CD14-positive monocyte (primary cell): ENCODE measurements at regions not wholly inside any gene's neighbourhood (a gene's known extent, or its start where the extent isn't known, plus 50 kb on each side); places are given as distances from the start of the nearest gene placed in this dataset.

Source experiments
- DNase-seq, 3 donors: peaks; one replicate each; pipeline ENCODE4 v3.0.0-alpha.2; 2011 to 2022
- H2AFZ ChIP-seq: 2 replicates; pipeline ENCODE4 v1.6.0; 2012; ENCODE audit warnings: mild to moderate bottlenecking, low read depth, low read length, inconsistent platforms; ENCODE audit not compliant: insufficient read depth, poor library complexity, severe bottlenecking
- H3K27ac ChIP-seq, 2 donors: 1 replicate in 1 of 2; 2 replicates in 1 of 2; pipeline ENCODE4 v1.5.1; 2012 to 2013; ENCODE audit warnings: low read length in 2 of 2, control low read depth in 1 of 2, inconsistent platforms in 1 of 2, low read depth in 1 of 2, mild to moderate bottlenecking in 1 of 2
- H3K27me3 ChIP-seq, 2 donors: one replicate each; pipeline versions ENCODE4 v1.6.0 to v1.6.1; 2011 to 2013; ENCODE audit warnings: low read length in 2 of 2; ENCODE audit not compliant: control insufficient read depth in 2 of 2, insufficient read depth in 2 of 2
- H3K36me3 ChIP-seq, 2 donors: replicated peaks in 1 of 2; 1 replicate in 1 of 2; 2 replicates in 1 of 2; pipeline versions ENCODE4 v1.5.1 to v1.6.1; 2012 to 2013; ENCODE audit warnings: low read length in 2 of 2, control low read depth in 1 of 2, inconsistent platforms in 1 of 2, mild to moderate bottlenecking in 1 of 2; ENCODE audit not compliant: insufficient read depth in 2 of 2, control insufficient read depth in 1 of 2
- H3K4me1 ChIP-seq, 2 donors: 1 replicate in 1 of 2; 2 replicates in 1 of 2; pipeline versions ENCODE4 v1.5.1 to v1.6.1; 2012 to 2013; ENCODE audit warnings: low read length in 2 of 2, control low read depth in 1 of 2, inconsistent platforms in 1 of 2, mild to moderate bottlenecking in 1 of 2, moderate library complexity in 1 of 2; ENCODE audit not compliant: insufficient read depth in 2 of 2, control insufficient read depth in 1 of 2
- H3K4me2 ChIP-seq: replicated peaks from 2 replicates; pipeline ENCODE3; 2012; ENCODE audit warnings: low read length, moderate library complexity, mild to moderate bottlenecking; ENCODE audit not compliant: poor library complexity, severe bottlenecking; ENCODE audit errors: extremely low read depth
- H3K4me3 ChIP-seq, 3 experiments: fragments of 200-600 bp in 1 of 3; sonication (generic) in 1 of 3; replicated peaks in 1 of 3; 1 replicate in 2 of 3; 2 replicates in 1 of 3; pipeline ENCODE4 v1.5.1; 2011 to 2013; ENCODE audit warnings: low read length in 3 of 3, mild to moderate bottlenecking in 3 of 3, control low read depth in 2 of 3, low read depth in 2 of 3, inconsistent platforms in 1 of 3, moderate library complexity in 1 of 3
- H3K79me2 ChIP-seq: 2 replicates; pipeline ENCODE4 v1.6.0; 2012; ENCODE audit warnings: mild to moderate bottlenecking, control low read depth, inconsistent platforms, low read length, moderate library complexity; ENCODE audit not compliant: insufficient read depth
- H3K9ac ChIP-seq: 2 replicates; pipeline ENCODE4 v1.6.0; 2017; ENCODE audit warnings: low read length, mild to moderate bottlenecking; ENCODE audit not compliant: insufficient read depth, poor library complexity, severe bottlenecking
- H3K9me3 ChIP-seq, 2 donors: replicated peaks in 1 of 2; 1 replicate in 1 of 2; 2 replicates in 1 of 2; pipeline versions ENCODE4 v1.5.1 to v1.6.1; 2012 to 2013; ENCODE audit warnings: low read length in 2 of 2, control low read depth in 1 of 2; ENCODE audit not compliant: control insufficient read depth in 1 of 2, insufficient read depth in 1 of 2
- H4K20me1 ChIP-seq: 2 replicates; pipeline ENCODE4 v1.6.0; 2012; ENCODE audit warnings: mild to moderate bottlenecking, low read length, control low read depth, moderate library complexity; ENCODE audit not compliant: insufficient read depth
- H3K27ac Mint-ChIP-seq, 7 donors: one replicate each; pipeline ENCODE4 v1.8.0; 2020; ENCODE audit warnings: mild to moderate bottlenecking in 7 of 7, mixed read lengths in 7 of 7, moderate library complexity in 6 of 7, inconsistent platforms in 2 of 7
- H3K27me3 Mint-ChIP-seq, 3 donors: one replicate each; pipeline ENCODE4 v1.8.0; 2021 to 2022; ENCODE audit warnings: low read depth in 3 of 3, mild to moderate bottlenecking in 3 of 3, mixed read lengths in 3 of 3, moderate library complexity in 3 of 3, inconsistent platforms in 1 of 3
- H3K36me3 Mint-ChIP-seq, 2 donors: one replicate each; pipeline ENCODE4 v1.8.0; 2020; ENCODE audit warnings: mixed read lengths in 2 of 2, inconsistent platforms in 1 of 2, mild to moderate bottlenecking in 1 of 2
- H3K4me1 Mint-ChIP-seq: one replicate; pipeline ENCODE4 v1.8.0; 2020; ENCODE audit warnings: mild to moderate bottlenecking, mixed read lengths
- H3K4me3 Mint-ChIP-seq, 2 donors: one replicate each; pipeline ENCODE4 v1.8.0; 2020; ENCODE audit warnings: mild to moderate bottlenecking in 2 of 2, mixed read lengths in 2 of 2, moderate library complexity in 1 of 2
- H3K9me3 Mint-ChIP-seq, 7 donors: one replicate each; pipeline ENCODE4 v1.8.0; 2020 to 2022; ENCODE audit warnings: mixed read lengths in 7 of 7, mild to moderate bottlenecking in 6 of 7, moderate library complexity in 6 of 7, inconsistent platforms in 2 of 7
- WGBS: methylation state at CpG from one replicate; pipeline ENCODE4 v1.1.5; 2013; ENCODE audit warnings: missing lambda C conversion rate; ENCODE audit not compliant: insufficient coverage; 5-methylcytosine and 5-hydroxymethylcytosine counted together
- intact Hi-C, 2 donors: fragments of 100-400 bp; cut with micrococcal nuclease; formaldehyde crosslinking; loops; one replicate each; pipeline versions ENCODE4 v1.15.0 to v1.15.1; 2023
- TF ChIP-seq, protein P1 (sequence below): fragments of 200-600 bp; IDR thresholded peaks from one replicate; pipeline ENCODE4 v1.8.0; 2022; ENCODE audit warnings: antibody characterized with exemption, mild to moderate bottlenecking

DNA sequence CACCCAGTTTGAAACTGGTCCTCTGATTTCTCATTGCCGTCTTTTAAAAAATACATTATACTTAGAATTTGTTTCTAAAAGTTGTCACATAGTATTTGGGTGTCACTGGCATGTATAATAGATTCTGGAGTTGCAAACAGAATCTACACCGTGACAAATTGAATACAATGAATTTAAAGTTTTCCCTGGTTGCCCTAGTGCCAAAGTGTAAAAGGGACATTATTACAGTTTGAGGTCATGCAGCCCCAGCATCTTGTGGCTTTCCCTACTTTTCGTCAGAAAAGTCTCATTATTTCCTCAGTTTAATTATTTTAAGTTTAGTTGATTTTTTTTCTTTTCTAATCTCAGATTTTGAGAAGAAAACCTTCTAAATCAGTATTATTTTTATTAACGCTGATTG, 155.9 kb downstream of the DISP1 start:
- 100% methylated on average over 1 of the region's 4 CpGs for WGBS
- Mint-ChIP-seq H3K27ac (no peak overlapping the region), H3K4me3 (no peak overlapping the region), H3K36me3 (no peaks in the 10 kb centered on the region), H3K9me3 (no peaks in the 10 kb centered on the region), H3K4me1 (no peaks in the 10 kb centered on the region), H3K27me3 (no peaks in the 10 kb centered on the region)
- Histone ChIP-seq H3K36me3 (no peaks in the 10 kb centered on the region), H3K4me3 (no peak overlapping the region), H3K9me3 (no peaks in the 10 kb centered on the region), H3K4me1 (no peaks in the 10 kb centered on the region), H4K20me1 (no peaks in the 10 kb centered on the region), H3K79me2 (no peaks in the 10 kb centered on the region), H3K9ac (no peak overlapping the region), H3K4me2 (no peak overlapping the region), H2AFZ (no peak overlapping the region), H3K27me3 (no peaks in the 10 kb centered on the region), H3K27ac (no peak overlapping the region)
- TF ChIP-seq, protein P1, sequence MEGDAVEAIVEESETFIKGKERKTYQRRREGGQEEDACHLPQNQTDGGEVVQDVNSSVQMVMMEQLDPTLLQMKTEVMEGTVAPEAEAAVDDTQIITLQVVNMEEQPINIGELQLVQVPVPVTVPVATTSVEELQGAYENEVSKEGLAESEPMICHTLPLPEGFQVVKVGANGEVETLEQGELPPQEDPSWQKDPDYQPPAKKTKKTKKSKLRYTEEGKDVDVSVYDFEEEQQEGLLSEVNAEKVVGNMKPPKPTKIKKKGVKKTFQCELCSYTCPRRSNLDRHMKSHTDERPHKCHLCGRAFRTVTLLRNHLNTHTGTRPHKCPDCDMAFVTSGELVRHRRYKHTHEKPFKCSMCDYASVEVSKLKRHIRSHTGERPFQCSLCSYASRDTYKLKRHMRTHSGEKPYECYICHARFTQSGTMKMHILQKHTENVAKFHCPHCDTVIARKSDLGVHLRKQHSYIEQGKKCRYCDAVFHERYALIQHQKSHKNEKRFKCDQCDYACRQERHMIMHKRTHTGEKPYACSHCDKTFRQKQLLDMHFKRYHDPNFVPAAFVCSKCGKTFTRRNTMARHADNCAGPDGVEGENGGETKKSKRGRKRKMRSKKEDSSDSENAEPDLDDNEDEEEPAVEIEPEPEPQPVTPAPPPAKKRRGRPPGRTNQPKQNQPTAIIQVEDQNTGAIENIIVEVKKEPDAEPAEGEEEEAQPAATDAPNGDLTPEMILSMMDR, result no peak
- DNase-seq, result no peak
- intact Hi-C loops, result no loop called here

- no peak overlapping the region for H3K4me3 ChIP-seq
- no peaks in the 10 kb centered on the region for H3K79me2 ChIP-seq
- no peak overlapping the region for H3K4me2 ChIP-seq
- H3K4me1 ChIP-seq, result no peaks in the 10 kb centered on the region
- TF ChIP-seq, protein P1, result no peak
- H3K9ac ChIP-seq, result no peak overlapping the region
- H3K27me3 ChIP-seq, result no peaks in the 10 kb centered on the region
- intact Hi-C loops, result no loop called here
- no peaks in the 10 kb centered on the region for H3K27me3 Mint-ChIP-seq
- no peak overlapping the region for H3K27ac Mint-ChIP-seq
- H3K9me3 Mint-ChIP-seq, result no peaks in the 10 kb centered on the region
- no peak overlapping the region for H3K27ac ChIP-seq
- no peaks in the 10 kb centered on the region for H3K9me3 ChIP-seq
- no peaks in the 10 kb centered on the region for H3K36me3 Mint-ChIP-seq
- no peak overlapping the region for H3K4me3 Mint-ChIP-seq
- H3K4me1 Mint-ChIP-seq, result no peaks in the 10 kb centered on the region
- no peak overlapping the region for H2AFZ ChIP-seq
- no CpG with 5 or more reads among the region's 2 CpGs for WGBS
- DNase-seq, result no peak
- H3K36me3 ChIP-seq, result no peaks in the 10 kb centered on the region
- no peaks in the 10 kb centered on the region for H4K20me1 ChIP-seq
Measured at GRCh38 chr1:222971146-222971545, 156.3 kb downstream of the DISP1 start.
